ENCODE measurements at regions not wholly inside any gene's neighbourhood (a gene's known extent, or its start where the extent isn't known, plus 50 kb on each side); places are given as distances from the start of the nearest gene placed in this dataset.

GRCh38 chrY:7723991-7724632 lies 812.6 kb upstream of the AMELY start:
- Histone ChIP-seq H3K4me3 (no peak overlapping the region), H3K27ac (no peak overlapping the region), H3K4me1 (ENCODE audit: low read depth) (no peaks in the 10 kb centered on the region), H3K9me3 (ENCODE audit: low read depth) (no peaks in the 10 kb centered on the region), H3K27me3 (no peaks in the 10 kb centered on the region), H3K36me3 (no peaks in the 10 kb centered on the region)
- no peak for DNase-seq (ENCODE audit: low read depth in 1 of 2, low spot score in 1 of 2)
- no peak for TF ChIP-seq CTCF (IDR thresholded peaks at IDR 0.05; ENCODE audit: low read depth, low read length)

- Histone ChIP-seq H3K36me3 (no peaks in the 10 kb centered on the region), H3K27me3 (no peaks in the 10 kb centered on the region), H3K9me3 (ENCODE audit: low read depth) (no peaks in the 10 kb centered on the region), H3K4me3 (no peak overlapping the region), H3K27ac (no peak overlapping the region), H3K4me1 (ENCODE audit: low read depth) (no peaks in the 10 kb centered on the region)
- DNase-seq (ENCODE audit: low read depth in 1 of 2, low spot score in 1 of 2): no peak
- TF ChIP-seq CTCF (IDR thresholded peaks at IDR 0.05; ENCODE audit: low read depth, low read length): no peak
These were observed 811.6 kb upstream of the AMELY start for GRCh38 chrY:7723127-7723526.

- no peak for TF ChIP-seq CTCF (IDR thresholded peaks at IDR 0.05; ENCODE audit: low read depth, low read length)
- H3K4me1 ChIP-seq (ENCODE audit: low read depth): no peaks in the 10 kb centered on the region
These were observed 811.0 kb upstream of the AMELY start for GRCh38 chrY:7722566-7722965.

GRCh38 chrY:7720974-7721373 lies 809.4 kb upstream of the AMELY start:
- H3K4me3 ChIP-seq: no peak overlapping the region
- H3K4me1 ChIP-seq (ENCODE audit: low read depth): no peaks in the 10 kb centered on the region
- H3K36me3 ChIP-seq: no peaks in the 10 kb centered on the region
- no peaks in the 10 kb centered on the region for H3K9me3 ChIP-seq (ENCODE audit: low read depth)
- no peaks in the 10 kb centered on the region for H3K27me3 ChIP-seq
- no peak for TF ChIP-seq CTCF (IDR thresholded peaks at IDR 0.05; ENCODE audit: low read depth, low read length)
- H3K27ac ChIP-seq: no peak overlapping the region
- DNase-seq (ENCODE audit: low read depth in 1 of 2, low spot score in 1 of 2): no peak

More at GRCh38 chrY:7722566-7722965, 811.0 kb upstream of the AMELY start:
- H3K36me3 ChIP-seq: no peaks in the 10 kb centered on the region
- no peak for DNase-seq (ENCODE audit: low read depth in 1 of 2, low spot score in 1 of 2)
- H3K4me3 ChIP-seq: no peak overlapping the region
- no peaks in the 10 kb centered on the region for H3K27me3 ChIP-seq
- no peak overlapping the region for H3K27ac ChIP-seq
- no peaks in the 10 kb centered on the region for H3K9me3 ChIP-seq (ENCODE audit: low read depth)

- H3K27ac ChIP-seq: no peak overlapping the region
- no peak overlapping the region for H3K4me3 ChIP-seq
- TF ChIP-seq CTCF (IDR thresholded peaks at IDR 0.05; ENCODE audit: low read depth, low read length): no peak
- no peaks in the 10 kb centered on the region for H3K9me3 ChIP-seq (ENCODE audit: low read depth)
- no peaks in the 10 kb centered on the region for H3K4me1 ChIP-seq (ENCODE audit: low read depth)
- H3K27me3 ChIP-seq: no peaks in the 10 kb centered on the region
- peak in 1 of 2 donors; percentile 83 for DNase-seq (ENCODE audit: low read depth in 1 of 2, low spot score in 1 of 2)
- H3K36me3 ChIP-seq: no peaks in the 10 kb centered on the region
These were observed 807.7 kb upstream of the AMELY start for GRCh38 chrY:7719271-7719670.

Data from cardiac muscle cell (in vitro differentiated cells and primary cell).